H9 (cell line): ENCODE measurements at regions not wholly inside any gene's neighbourhood (a gene's known extent, or its start where the extent isn't known, plus 50 kb on each side); places are given as distances from the start of the nearest gene placed in this dataset.

ENCODE experiments used
- DNase-seq: peaks from one replicate; pipeline ENCODE4 v3.0.0-alpha.2; 2017
- H2AFZ ChIP-seq: one replicate; pipeline ENCODE4 v1.6.1; 2013; ENCODE audit warnings: mild to moderate bottlenecking, low read length, control low read depth, moderate library complexity
- H2AK5ac ChIP-seq: 2 replicates; pipeline ENCODE4 v1.6.1; 2013; ENCODE audit warnings: low read length, control low read depth, mixed read lengths; ENCODE audit not compliant: insufficient read length
- H2BK120ac ChIP-seq: one replicate; pipeline ENCODE4 v1.6.1; 2013; ENCODE audit warnings: low read depth, mild to moderate bottlenecking, low read length, control low read depth, inconsistent platforms; ENCODE audit not compliant: poor library complexity, severe bottlenecking
- H2BK12ac ChIP-seq: 2 replicates; pipeline ENCODE4 v1.6.1; 2013; ENCODE audit warnings: low read length, control low read depth, mixed read lengths, low read depth; ENCODE audit not compliant: insufficient read length
- H2BK15ac ChIP-seq: 2 replicates; pipeline ENCODE4 v1.6.1; 2013; ENCODE audit warnings: low read depth, low read length, control low read depth
- H2BK20ac ChIP-seq: one replicate; pipeline ENCODE4 v1.6.1; 2013; ENCODE audit warnings: low read depth, mild to moderate bottlenecking, low read length, control low read depth, inconsistent platforms; ENCODE audit not compliant: poor library complexity, severe bottlenecking
- H2BK5ac ChIP-seq: 2 replicates; pipeline ENCODE4 v1.6.1; 2013; ENCODE audit warnings: low read length, control low read depth, mixed read lengths; ENCODE audit not compliant: insufficient read length
- H3K14ac ChIP-seq: 2 replicates; pipeline ENCODE4 v1.6.1; 2013; ENCODE audit warnings: low read length, control low read depth; ENCODE audit not compliant: insufficient read depth
- H3K18ac ChIP-seq: 2 replicates; pipeline ENCODE4 v1.6.1; 2013; ENCODE audit warnings: low read depth, mild to moderate bottlenecking, mixed read lengths, low read length, control low read depth; ENCODE audit not compliant: insufficient read length
- H3K23ac ChIP-seq: 2 replicates; pipeline ENCODE4 v1.6.1; 2013; ENCODE audit warnings: low read length, control low read depth, mixed read lengths, low read depth; ENCODE audit not compliant: insufficient read length
- H3K23me2 ChIP-seq: 2 replicates; pipeline ENCODE4 v1.6.1; 2013; ENCODE audit warnings: low read depth, mild to moderate bottlenecking, mixed read lengths, low read length, control low read depth; ENCODE audit not compliant: insufficient read length, poor library complexity, severe bottlenecking
- H3K27ac ChIP-seq: 2 replicates; pipeline ENCODE4 v1.5.1; 2013; ENCODE audit warnings: low read length, control low read depth, mixed read lengths, low read depth; ENCODE audit not compliant: insufficient read length
- H3K27me3 ChIP-seq: 2 replicates; pipeline ENCODE4 v1.6.1; 2013; ENCODE audit warnings: low read length, control low read depth, inconsistent platforms; ENCODE audit not compliant: insufficient read depth
- H3K4ac ChIP-seq: 2 replicates; pipeline ENCODE4 v1.6.1; 2013; ENCODE audit warnings: low read depth, mild to moderate bottlenecking, control low read depth, inconsistent platforms, low read length, moderate library complexity
- H3K4me1 ChIP-seq: 2 replicates; pipeline ENCODE4 v1.6.1; 2013; ENCODE audit warnings: low read length, control low read depth, inconsistent platforms; ENCODE audit not compliant: insufficient read depth
- H3K4me2 ChIP-seq: 2 replicates; pipeline ENCODE4 v1.6.1; 2013; ENCODE audit warnings: low read length, control low read depth, mixed read lengths; ENCODE audit not compliant: insufficient read length, insufficient read depth
- H3K56ac ChIP-seq: 2 replicates; pipeline ENCODE4 v1.6.1; 2013; ENCODE audit warnings: low read depth, mild to moderate bottlenecking, mixed read lengths, low read length, control low read depth; ENCODE audit not compliant: insufficient read length
- H3K79me1 ChIP-seq: 2 replicates; pipeline ENCODE4 v1.6.1; 2013; ENCODE audit warnings: low read depth, mild to moderate bottlenecking, moderate library complexity, low read length, control low read depth, inconsistent platforms; ENCODE audit not compliant: insufficient read depth, poor library complexity, severe bottlenecking
- H3K79me2 ChIP-seq: 2 replicates; pipeline ENCODE4 v1.6.1; 2013; ENCODE audit warnings: low read length, control low read depth, inconsistent platforms; ENCODE audit not compliant: insufficient read depth
- H3K9ac ChIP-seq: 2 replicates; pipeline ENCODE4 v1.6.1; 2013; ENCODE audit warnings: low read length, control low read depth, mixed read lengths; ENCODE audit not compliant: insufficient read length; ENCODE audit errors: extremely low read depth
- H3K9me3 ChIP-seq: one replicate; pipeline ENCODE4 v1.6.1; 2013; ENCODE audit warnings: low read depth, low read length, inconsistent platforms; ENCODE audit not compliant: control insufficient read depth
- H3T11ph ChIP-seq: one replicate; pipeline ENCODE4 v1.6.1; 2013; ENCODE audit warnings: mild to moderate bottlenecking, low read length, control low read depth, inconsistent platforms
- H4K20me1 ChIP-seq: one replicate; pipeline ENCODE4 v1.6.1; 2013; ENCODE audit not compliant: control insufficient read depth, insufficient read length, insufficient read depth
- H4K5ac ChIP-seq: 2 replicates; pipeline ENCODE4 v1.6.1; 2013; ENCODE audit warnings: low read depth, mild to moderate bottlenecking, mixed read lengths, low read length, control low read depth; ENCODE audit not compliant: insufficient read length
- H4K8ac ChIP-seq: replicated peaks from 2 replicates; pipeline ENCODE4 v1.6.1; 2013; ENCODE audit warnings: low read length, control low read depth, mixed read lengths, low read depth; ENCODE audit not compliant: insufficient read length
- H4K91ac ChIP-seq: 2 replicates; pipeline ENCODE4 v1.6.1; 2013; ENCODE audit warnings: low read depth, mild to moderate bottlenecking, moderate library complexity, mixed read lengths, low read length, control low read depth; ENCODE audit not compliant: insufficient read length
- H3K27ac Mint-ChIP-seq, 3 experiments: 2 replicates in 2 of 3; 3 replicates in 1 of 3; pipeline ENCODE4 v1.8.0; 2020 to 2021; ENCODE audit warnings: mixed read lengths in 3 of 3, mild to moderate bottlenecking in 1 of 3, moderate library complexity in 1 of 3
- H3K27me3 Mint-ChIP-seq: 2 replicates; pipeline ENCODE4 v1.8.0; 2021; ENCODE audit warnings: low read depth, mild to moderate bottlenecking, moderate library complexity, mixed read lengths
- H3K36me3 Mint-ChIP-seq, 3 experiments: 2 replicates in 2 of 3; 3 replicates in 1 of 3; pipeline ENCODE4 v1.8.0; 2020 to 2021; ENCODE audit warnings: low read depth in 3 of 3, mixed read lengths in 3 of 3; ENCODE audit not compliant: insufficient read depth in 1 of 3
- H3K4me1 Mint-ChIP-seq, 2 experiments: 2 replicates each; pipeline ENCODE4 v1.8.0; 2020; ENCODE audit warnings: mixed read lengths in 2 of 2
- H3K4me3 Mint-ChIP-seq, 2 experiments: 2 replicates in 1 of 2; 3 replicates in 1 of 2; pipeline ENCODE4 v1.8.0; 2020 to 2021; ENCODE audit warnings: mild to moderate bottlenecking in 2 of 2, mixed read lengths in 2 of 2, moderate library complexity in 1 of 2
- H3K9me3 Mint-ChIP-seq, 2 experiments: 2 replicates in 1 of 2; 3 replicates in 1 of 2; pipeline ENCODE4 v1.8.0; 2020; ENCODE audit warnings: mild to moderate bottlenecking in 2 of 2, mixed read lengths in 2 of 2, moderate library complexity in 1 of 2
- CTCF ChIP-seq: fragments of 200-600 bp; sonication (generic); conservative IDR thresholded peaks from 3 replicates; pipeline ENCODE4 v1.8.0; 2021; ENCODE audit warnings: antibody characterized with exemption, mild to moderate bottlenecking
- WGBS: extraction: QIAGEN DNeasy Blood & Tissue Kit; methylation state at CpG from one replicate; pipeline ENCODE4 v1.1.7; 2013; ENCODE audit warnings: missing lambda C conversion rate, low lambda C conversion rate, mixed read lengths; ENCODE audit not compliant: insufficient read length; ENCODE audit errors: extremely low coverage; 5-methylcytosine and 5-hydroxymethylcytosine counted together

- H3K4me3 Mint-ChIP-seq, result no peak overlapping the region
- H3K27me3 ChIP-seq, result no peaks in the 10 kb centered on the region
Measured at GRCh38 chr1:103256490-103256889, 148.2 kb upstream of the COL11A1 start.

More at GRCh38 chr1:103256490-103256889, 148.2 kb upstream of the COL11A1 start:
- Histone ChIP-seq H3K4me2 (no peak overlapping the region), H4K5ac (no peak overlapping the region), H3T11ph (no peak overlapping the region), H2BK20ac (no peak overlapping the region), H3K23me2 (no peaks in the 10 kb centered on the region), H3K9me3 (no peaks in the 10 kb centered on the region), H2AFZ (no peak overlapping the region), H3K9ac (no peak overlapping the region), H4K91ac (no peak overlapping the region), H3K79me1 (no peaks in the 10 kb centered on the region), H2BK5ac (no peak overlapping the region), H2AK5ac (no peak overlapping the region), H3K14ac (no peak overlapping the region), H2BK15ac (no peak overlapping the region), H4K20me1 (no peaks in the 10 kb centered on the region), H3K56ac (no peak overlapping the region), H3K23ac (no peak overlapping the region), H3K4ac (no peak overlapping the region), H3K18ac (no peak overlapping the region), H2BK120ac (no peak overlapping the region), H3K79me2 (no peaks in the 10 kb centered on the region), H3K4me1 (no peaks in the 10 kb centered on the region), H3K27ac (no peak overlapping the region), H2BK12ac (no peak overlapping the region), H4K8ac (no peak overlapping the region)
- Mint-ChIP-seq H3K27me3 (no peaks in the 10 kb centered on the region), H3K36me3 (peaks cover 0 to 4% (median 0%) of the 10 kb centered on the region in 3 experiments; a peak in 1 of 7 replicates), H3K4me1 (no peaks in the 10 kb centered on the region), H3K9me3 (peaks cover 0 to 2% of the 10 kb centered on the region in 2 experiments; a peak in 1 of 5 replicates), H3K27ac (no peak overlapping the region)
- DNase-seq, result no peak
- TF ChIP-seq CTCF, result no peak
- 100% methylated on average over 1 of the region's 1 CpG for WGBS
